HG02798 (cell line): ENCODE measurements at regions not wholly inside any gene's neighbourhood (a gene's known extent, or its start where the extent isn't known, plus 50 kb on each side); places are given as distances from the start of the nearest gene placed in this dataset.

Source experiments
- ATAC-seq: cut with Tn5 transposase; IDR thresholded peaks from one replicate; pipeline ENCODE4 v1.9.1; 2021; ENCODE audit warnings: mild to moderate bottlenecking; ENCODE audit not compliant: unreplicated experiment, poor library complexity

- ATAC-seq = no peak
These were observed 85.9 kb upstream of the GPR149 start for GRCh38 chr3:154515921-154516320.

GRCh38 chr3:154510780-154511179 lies 80.8 kb upstream of the GPR149 start:
- no peak for ATAC-seq

- ATAC-seq = no peak
These were observed 77.7 kb upstream of the GPR149 start for GRCh38 chr3:154507727-154508126.

- no peak for ATAC-seq
These were observed 67.0 kb upstream of the GPR149 start for GRCh38 chr3:154496978-154497377.

- no peak for ATAC-seq
These were observed 66.5 kb upstream of the GPR149 start for GRCh38 chr3:154496540-154496939.

- ATAC-seq = no peak
These were observed 57.0 kb upstream of the GPR149 start for GRCh38 chr3:154486949-154487348.

GRCh38 chr3:154482507-154482906 lies 52.5 kb upstream of the GPR149 start:
- no peak for ATAC-seq

- no peak for ATAC-seq
These were observed 50.0 kb upstream of the GPR149 start for GRCh38 chr3:154480033-154480432.
